ACHN (cell line): ENCODE measurements at regions not wholly inside any gene's neighbourhood (a gene's known extent, or its start where the extent isn't known, plus 50 kb on each side); places are given as distances from the start of the nearest gene placed in this dataset.

Experiments
- DNase-seq: peaks from one replicate; pipeline ENCODE4 v3.0.0-alpha.2; 2015
- in situ Hi-C: cut with HindIII; loops from 2 replicates; pipeline ENCODE4 v1.10.0; 2017; ENCODE audit warnings: low sequenced_read_pairs, low pct_ligation_motif_present, low pct_unique_long_range_greater_than_20kb

- DNase-seq = no peak
- in situ Hi-C loops = no loop called here
Observed at GRCh38 chr10:92747066-92747465, 57.3 kb downstream of the HHEX start.

GRCh38 chr10:92747600-92747999 is 57.8 kb downstream of the HHEX start:
- in situ Hi-C loops = no loop called here
- no peak for DNase-seq

GRCh38 chr10:92750791-92751533 is 61.2 kb downstream of the HHEX start:
- no peak for DNase-seq

GRCh38 chr10:92751534-92751811 is 61.7 kb downstream of the HHEX start:
- in situ Hi-C loops = no loop called here
- DNase-seq = no peak

More at GRCh38 chr10:92750791-92751533, 61.2 kb downstream of the HHEX start:
- in situ Hi-C loops = no loop called here

- in situ Hi-C loops = no loop called here
- no peak for DNase-seq
Observed at GRCh38 chr10:92751827-92752226, 62.1 kb downstream of the HHEX start.

GRCh38 chr10:92753865-92754264 is 64.1 kb downstream of the HHEX start:
- in situ Hi-C loops = no loop called here
- no peak for DNase-seq

- no peak for DNase-seq
- in situ Hi-C loops = no loop called here
Observed at GRCh38 chr10:92755725-92756124, 66.0 kb downstream of the HHEX start.

- DNase-seq = no peak
- in situ Hi-C loops = no loop called here
Observed at GRCh38 chr10:92756201-92757065, 66.7 kb downstream of the HHEX start.

- in situ Hi-C loops = no loop called here
- peak; percentile 8 for DNase-seq
Observed at GRCh38 chr10:92757066-92757710, 67.4 kb downstream of the HHEX start.

GRCh38 chr10:92757711-92758104 is 68.0 kb downstream of the HHEX start:
- no peak for DNase-seq
- in situ Hi-C loops = no loop called here

- no peak for DNase-seq
- in situ Hi-C loops = no loop called here
Observed at GRCh38 chr10:92758594-92758993, 68.8 kb downstream of the HHEX start.

- in situ Hi-C loops = no loop called here
- no peak for DNase-seq
Observed at GRCh38 chr10:92760609-92761008, 70.9 kb downstream of the HHEX start.

GRCh38 chr10:92761571-92761970 is 71.8 kb downstream of the HHEX start:
- no peak for DNase-seq
- in situ Hi-C loops = no loop called here

- in situ Hi-C loops = no loop called here
Observed at GRCh38 chr10:92763634-92764155, 73.9 kb downstream of the HHEX start.

GRCh38 chr10:92766451-92766850 is 76.7 kb downstream of the HHEX start:
- in situ Hi-C loops = no loop called here
- DNase-seq = no peak

More at GRCh38 chr10:92763634-92764155, 73.9 kb downstream of the HHEX start:
- DNase-seq = no peak

- in situ Hi-C loops = no loop called here
- DNase-seq = no peak
Observed at GRCh38 chr10:92768104-92768503, 78.3 kb downstream of the HHEX start.

GRCh38 chr10:92773776-92774175 is 74.5 kb upstream of the EXOC6 start:
- in situ Hi-C loops = no loop called here
- DNase-seq = no peak

- in situ Hi-C loops = no loop called here
Observed at GRCh38 chr10:92778091-92778490, 70.2 kb upstream of the EXOC6 start.

GRCh38 chr10:92785118-92785517 is 63.2 kb upstream of the EXOC6 start:
- in situ Hi-C loops = no loop called here
- no peak for DNase-seq

More at GRCh38 chr10:92778091-92778490, 70.2 kb upstream of the EXOC6 start:
- DNase-seq = no peak
